ENCODE measurements at regions not wholly inside any gene's neighbourhood (a gene's known extent, or its start where the extent isn't known, plus 50 kb on each side); places are given as distances from the start of the nearest gene placed in this dataset.

- H2AFZ ChIP-seq (ENCODE audit: insufficient read depth, low read depth, low read length, poor library complexity, severe bottlenecking): no peak overlapping the region
- CTCF ChIA-PET: interaction anchor here (0.7 to 9.5 kb wide), 3 partner anchors 255 to 413 kb away, joined by 3 to 109 read pairs (median 4); no protein-coding TSS in a partner anchor
Observed at GRCh38 chr4:38317041-38317674, 346.8 kb upstream of the KLF3 start.

More at GRCh38 chr4:38317041-38317674, 346.8 kb upstream of the KLF3 start:
- Histone ChIP-seq H3K36me3 (replicated peaks in 1 of 2; ENCODE audit: control extremely low read depth in 1 of 2, control insufficient read depth in 1 of 2, extremely low read depth in 1 of 2, insufficient read depth in 2 of 2, low read length in 1 of 2) (no peaks in the 10 kb centered on the region), H3K9me3 (ENCODE audit: control extremely low read depth in 1 of 3, control insufficient read depth in 2 of 3, insufficient read depth in 1 of 3, low read length in 2 of 3) (no peaks in the 10 kb centered on the region), H3K27ac (ENCODE audit: low read length in 2 of 2) (no peak overlapping the region), H4K20me1 (ENCODE audit: control insufficient read depth, insufficient read depth, low read length, poor library complexity, severe bottlenecking) (no peaks in the 10 kb centered on the region), H3K4me1 (ENCODE audit: control insufficient read depth in 2 of 2, insufficient read depth in 2 of 2, low read length in 2 of 2) (peaks cover 16 to 27% of the 10 kb centered on the region in 2 donors), H3K4me2 (replicated peaks; ENCODE audit: low read depth, low read length, poor library complexity, severe bottlenecking) (no peak overlapping the region), H3K9ac (ENCODE audit: low read length) (no peak overlapping the region), H3K27me3 (replicated peaks in 1 of 4; ENCODE audit: control extremely low read depth in 1 of 4, control insufficient read depth in 3 of 4, insufficient read depth in 4 of 4, low read length in 3 of 4) (no peaks in the 10 kb centered on the region), H3K4me3 (ENCODE audit: control extremely low read depth in 1 of 5, extremely low read depth in 1 of 5, insufficient read depth in 1 of 5, low read depth in 2 of 5, low read length in 4 of 5) (no peak overlapping the region), H3K79me2 (ENCODE audit: control insufficient read depth, insufficient read depth, low read length) (no peaks in the 10 kb centered on the region)
- WGBS (ENCODE audit: insufficient coverage): 100% methylated on average over 1 of the region's 3 CpGs
- Mint-ChIP-seq H3K27ac (peak overlapping the region; percentile 42), H3K4me1 (peaks cover 31% of the 10 kb centered on the region), H3K9me3 (ENCODE audit: insufficient read depth) (no peaks in the 10 kb centered on the region), H3K27me3 (no peaks in the 10 kb centered on the region), H3K4me3 (peak overlapping the region; percentile 38)
- POLR2A ChIA-PET: no interaction called here
- intact Hi-C loops (cut with micrococcal nuclease): loop anchor here (5.0 to 10.0 kb wide), 5 partner anchors 342 to 1140 kb away; partner anchors contain the start of genes LIAS, RELL1, RPL9 and TLR1
- DNase-seq: no peak
- no peak for ATAC-seq (ENCODE audit: low read depth)
- no peak for TF ChIP-seq CTCF (IDR thresholded peaks at IDR 0.05)
- no peak for TF ChIP-seq EZH2 (IDR thresholded peaks at IDR 0.05; ENCODE audit: borderline replicate concordance, insufficient read depth, low read depth, low read length, poor library complexity, severe bottlenecking)

All from B cell (primary cell).